Activated CD8-positive, alpha-beta memory T cell treated with anti-CD3 and anti-CD28 coated beads for 4 hours (primary cell): ENCODE measurements at regions not wholly inside any gene's neighbourhood (a gene's known extent, or its start where the extent isn't known, plus 50 kb on each side); places are given as distances from the start of the nearest gene placed in this dataset.
"Not testable (repeated sequence)": the region's sequence is repeated elsewhere in the genome, so short reads cannot be mapped to it uniquely, and the experiment has no call there.

ENCODE experiments used
- DNase-seq, 2 donors: peaks; one replicate each; pipeline ENCODE4 v3.0.0-alpha.2; 2020; ENCODE audit warnings: low read depth in 2 of 2

- DNase-seq: no peak
Measured at GRCh38 chr14:35988972-35989690, 163.0 kb downstream of the BRMS1L start.

- DNase-seq: no peak
Measured at GRCh38 chr14:35988550-35988949, 162.4 kb downstream of the BRMS1L start.

- no peak for DNase-seq
Measured at GRCh38 chr14:35987731-35988130, 161.6 kb downstream of the BRMS1L start.

GRCh38 chr14:35986219-35986573 lies 160.1 kb downstream of the BRMS1L start:
- no peak for DNase-seq

- no peak for DNase-seq
Measured at GRCh38 chr14:35985474-35986218, 159.5 kb downstream of the BRMS1L start.

- DNase-seq: no peak
Measured at GRCh38 chr14:35979531-35979930, 153.4 kb downstream of the BRMS1L start.

GRCh38 chr14:35978561-35978960 lies 152.4 kb downstream of the BRMS1L start:
- no peak for DNase-seq

- DNase-seq: no peak
Measured at GRCh38 chr14:35975814-35976213, 149.7 kb downstream of the BRMS1L start.

GRCh38 chr14:35973770-35974169 lies 147.6 kb downstream of the BRMS1L start:
- DNase-seq: no peak

- DNase-seq: no peak
Measured at GRCh38 chr14:35971965-35972630, 146.0 kb downstream of the BRMS1L start.

- no peak for DNase-seq
Measured at GRCh38 chr14:35969310-35969709, 143.2 kb downstream of the BRMS1L start.

- no peak for DNase-seq
Measured at GRCh38 chr14:35965400-35965799, 139.3 kb downstream of the BRMS1L start.

- DNase-seq: no peak
Measured at GRCh38 chr14:35964697-35965286, 138.7 kb downstream of the BRMS1L start.

- no peak for DNase-seq
Measured at GRCh38 chr14:35963209-35963608, 137.1 kb downstream of the BRMS1L start.

GRCh38 chr14:35961697-35962274 lies 135.6 kb downstream of the BRMS1L start:
- DNase-seq: no peak

GRCh38 chr14:35959835-35960234 lies 133.7 kb downstream of the BRMS1L start:
- no peak for DNase-seq

GRCh38 chr14:35958499-35958898 lies 132.4 kb downstream of the BRMS1L start:
- no peak for DNase-seq

GRCh38 chr14:35956376-35957085 lies 130.4 kb downstream of the BRMS1L start:
- DNase-seq: no peak

- DNase-seq: no peak
Measured at GRCh38 chr14:35952584-35952983, 126.4 kb downstream of the BRMS1L start.

GRCh38 chr14:35949920-35950513 lies 123.9 kb downstream of the BRMS1L start:
- no peak for DNase-seq

GRCh38 chr14:35947983-35948382 lies 121.8 kb downstream of the BRMS1L start:
- DNase-seq: not testable (repeated sequence)
